HG02678 (cell line): ENCODE measurements at regions not wholly inside any gene's neighbourhood (a gene's known extent, or its start where the extent isn't known, plus 50 kb on each side); places are given as distances from the start of the nearest gene placed in this dataset.

Experiments
- ATAC-seq: cut with Tn5 transposase; IDR thresholded peaks from one replicate; pipeline ENCODE4 v1.9.1; 2021; ENCODE audit warnings: mild to moderate bottlenecking, moderate library complexity; ENCODE audit not compliant: unreplicated experiment

DNA sequence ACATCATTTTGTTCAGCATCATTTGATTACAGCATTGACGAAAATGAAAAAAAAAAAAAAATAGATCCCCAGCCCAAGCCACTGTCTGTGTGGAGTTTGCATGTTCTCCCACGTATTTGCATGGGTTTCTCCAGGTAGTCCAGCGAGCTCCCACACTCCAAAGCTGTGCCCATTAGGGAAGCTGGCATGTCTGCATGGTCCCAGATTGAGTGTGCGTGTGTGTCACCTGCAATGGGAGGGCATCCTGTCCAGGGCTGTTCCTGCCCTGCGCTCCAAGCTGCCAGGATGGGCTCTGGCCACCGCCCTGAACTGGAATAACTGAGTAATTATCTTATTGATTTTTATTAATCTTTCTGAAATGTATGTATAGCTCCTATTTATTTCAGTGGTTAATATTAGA is 88.6 kb downstream of the KLF12 start:
- no peak for ATAC-seq

DNA sequence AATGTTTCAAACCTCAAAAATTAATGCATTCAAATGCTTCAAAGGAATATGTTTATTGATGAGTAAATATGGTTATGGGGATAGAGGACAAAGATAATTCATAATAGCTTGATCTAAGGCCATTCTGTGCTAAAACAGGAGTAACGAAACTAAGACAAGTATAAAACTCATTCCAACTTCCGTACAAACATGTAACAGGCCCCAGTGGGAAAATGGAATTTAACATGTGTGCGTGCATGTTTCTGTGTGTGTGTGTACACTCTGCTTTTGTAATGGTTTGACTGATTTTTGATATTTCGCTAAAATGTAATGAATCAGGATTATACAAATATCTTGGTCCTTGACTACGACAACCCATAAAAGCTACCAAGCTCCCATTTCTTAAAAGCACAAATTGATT is 91.0 kb downstream of the KLF12 start:
- ATAC-seq, result no peak

DNA sequence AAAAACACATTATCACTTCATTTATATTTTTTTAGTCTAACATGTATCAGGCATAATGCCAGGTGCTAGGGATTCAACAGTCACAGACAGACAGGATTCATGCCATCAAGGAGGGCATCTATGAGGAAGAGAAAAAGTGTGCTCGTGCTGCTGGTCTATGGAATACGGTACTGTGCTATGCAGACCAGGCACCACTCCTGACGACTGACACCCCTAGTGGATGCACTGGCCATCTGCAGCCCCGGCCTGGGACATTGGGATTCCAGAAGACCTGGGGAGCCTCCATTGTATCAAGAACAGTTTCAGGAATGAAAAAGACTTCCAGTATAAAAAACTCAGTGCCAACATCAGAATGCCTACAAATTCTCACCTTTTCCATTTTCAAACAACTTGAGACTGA is 94.0 kb downstream of the KLF12 start:
- ATAC-seq, result peak; percentile 88

DNA sequence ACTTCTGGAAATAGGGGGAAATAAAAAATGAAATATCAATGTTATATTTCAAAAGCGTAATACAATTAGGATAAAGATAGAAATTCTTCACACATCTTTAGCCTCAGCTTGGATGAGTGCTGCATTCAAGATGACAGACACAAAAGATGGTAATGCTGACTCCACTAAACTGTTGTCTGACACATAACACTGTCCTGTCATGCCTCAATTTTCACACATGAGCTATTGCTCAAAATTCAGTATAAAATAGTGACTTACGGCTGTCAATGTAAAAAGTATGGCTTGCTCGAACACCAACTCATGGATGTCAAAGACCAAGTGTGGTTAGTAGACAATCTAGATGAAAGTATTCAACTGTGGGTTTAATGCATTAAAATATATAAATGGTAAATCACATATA is 94.5 kb downstream of the KLF12 start:
- no peak for ATAC-seq

DNA sequence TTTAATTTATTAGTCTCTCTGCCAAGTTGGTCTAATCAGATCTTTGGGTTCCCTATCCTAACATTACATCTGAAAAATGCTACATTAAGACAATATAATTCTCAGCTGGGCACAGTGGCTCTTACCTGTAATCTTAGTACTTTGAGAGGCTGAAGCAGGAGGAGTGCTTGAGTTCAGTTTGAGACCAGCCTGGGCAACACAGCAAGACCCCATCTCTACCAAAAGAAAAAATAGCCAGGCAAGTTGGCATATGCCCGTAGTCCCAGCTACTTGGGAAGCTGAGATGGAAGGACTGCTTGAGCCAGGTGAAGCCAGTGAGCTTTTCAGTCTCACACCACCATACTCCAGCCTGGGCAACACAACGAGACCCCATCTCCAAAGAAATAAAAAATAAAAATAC is 95.0 kb downstream of the KLF12 start:
- no peak for ATAC-seq

DNA sequence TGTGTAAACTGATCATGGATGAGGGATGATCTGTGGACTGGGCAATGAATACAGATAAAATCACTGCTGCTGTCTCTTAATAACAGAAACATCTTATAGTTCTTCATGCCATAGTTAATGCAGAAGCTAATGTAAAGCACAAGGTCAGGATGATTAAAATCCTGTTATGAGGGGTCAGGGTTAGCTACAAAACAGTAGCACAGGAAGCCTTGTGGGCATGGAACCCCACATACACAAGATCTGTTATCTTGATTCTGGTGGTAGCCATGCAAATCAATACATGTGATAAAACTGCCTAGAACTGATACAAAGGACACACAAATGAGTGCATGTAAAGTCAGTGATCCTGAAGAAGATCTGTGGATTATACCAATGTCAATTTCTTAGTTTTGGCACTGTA is 96.4 kb downstream of the KLF12 start:
- no peak for ATAC-seq

DNA sequence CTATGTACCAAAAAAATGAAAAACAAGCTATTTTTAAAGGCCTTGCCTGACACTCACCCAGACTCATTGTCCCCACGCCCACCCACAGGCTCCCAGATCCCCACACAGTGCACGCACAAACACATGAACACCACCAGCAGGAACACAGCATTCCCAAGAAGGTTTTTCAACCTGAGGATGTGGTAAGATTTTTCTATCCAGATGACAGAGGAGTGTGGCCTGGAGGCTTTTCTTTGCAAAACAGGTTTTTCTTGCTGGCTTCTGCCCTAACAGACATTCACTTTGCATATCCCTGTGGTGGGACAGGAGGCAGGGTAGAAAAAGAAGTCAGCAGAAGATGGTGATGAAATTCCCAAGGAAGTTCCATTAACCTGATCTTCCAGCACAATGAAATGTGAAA is 97.8 kb downstream of the KLF12 start:
- no peak for ATAC-seq

DNA sequence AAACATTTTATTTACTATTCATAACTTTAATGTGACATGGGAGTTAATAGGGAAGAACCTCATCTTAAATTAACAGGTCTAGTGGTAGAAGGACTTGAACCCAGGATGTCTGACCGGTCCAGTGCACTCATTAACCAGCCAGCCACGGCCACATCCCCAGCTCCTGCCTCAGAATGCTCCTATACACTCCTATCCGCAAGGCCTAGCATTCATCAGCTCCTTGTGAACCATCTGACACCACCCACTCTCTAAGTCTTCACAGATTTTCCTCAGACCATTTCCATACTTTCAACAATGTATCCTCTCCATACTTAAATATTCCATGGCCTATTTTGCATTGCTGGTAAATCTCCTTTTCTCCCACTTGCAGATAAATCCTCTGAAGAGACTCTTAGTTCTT is 98.3 kb downstream of the KLF12 start:
- no peak for ATAC-seq

DNA sequence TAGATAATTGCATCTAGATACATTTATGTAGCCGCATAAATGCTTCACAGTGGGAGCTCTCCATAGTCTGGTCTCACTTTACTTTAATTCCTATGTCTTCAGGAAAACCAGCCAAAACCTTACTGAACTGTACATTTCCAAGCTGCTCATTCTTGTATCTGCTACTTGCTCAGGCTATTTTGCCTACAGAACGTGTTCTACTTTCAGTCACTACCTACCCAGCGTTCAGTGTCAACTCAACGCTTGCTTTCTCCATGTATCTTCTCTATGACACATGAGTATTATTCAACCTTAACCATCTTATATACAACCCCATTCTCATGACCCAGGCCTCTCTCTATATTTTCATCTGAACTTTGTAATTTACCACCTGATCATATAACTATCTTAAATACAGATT is 101.9 kb downstream of the KLF12 start:
- ATAC-seq, result no peak

DNA sequence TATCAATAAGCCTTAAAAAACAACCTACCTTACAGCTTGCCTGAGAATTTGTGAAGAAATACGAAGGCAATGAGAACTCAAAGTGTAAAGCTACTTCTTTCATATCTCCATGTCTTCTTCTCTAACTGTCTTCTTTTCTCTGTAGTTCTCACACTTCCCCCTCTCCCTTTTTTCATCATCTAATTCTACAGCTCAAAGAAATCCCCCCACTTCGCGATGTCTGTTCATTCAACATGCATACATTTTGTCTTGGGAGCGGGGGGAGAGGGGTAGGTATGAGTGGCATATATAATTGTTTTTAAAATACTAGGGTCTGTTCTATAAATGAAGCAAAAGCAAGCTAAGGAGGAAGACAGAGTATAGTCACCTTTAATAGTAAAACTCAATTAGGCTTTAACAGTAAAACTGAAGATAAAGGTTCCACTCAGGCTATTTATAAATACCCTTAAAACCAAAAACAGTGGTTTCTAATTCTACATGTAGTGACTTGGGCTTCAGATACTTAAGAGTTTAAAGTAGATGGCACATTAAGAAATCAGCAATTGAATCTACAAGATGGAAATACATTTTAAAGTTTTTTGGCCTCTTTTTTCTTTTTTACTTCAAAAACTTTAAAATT is 106.9 kb downstream of the KLF12 start:
- ATAC-seq, result peak; percentile 48

DNA sequence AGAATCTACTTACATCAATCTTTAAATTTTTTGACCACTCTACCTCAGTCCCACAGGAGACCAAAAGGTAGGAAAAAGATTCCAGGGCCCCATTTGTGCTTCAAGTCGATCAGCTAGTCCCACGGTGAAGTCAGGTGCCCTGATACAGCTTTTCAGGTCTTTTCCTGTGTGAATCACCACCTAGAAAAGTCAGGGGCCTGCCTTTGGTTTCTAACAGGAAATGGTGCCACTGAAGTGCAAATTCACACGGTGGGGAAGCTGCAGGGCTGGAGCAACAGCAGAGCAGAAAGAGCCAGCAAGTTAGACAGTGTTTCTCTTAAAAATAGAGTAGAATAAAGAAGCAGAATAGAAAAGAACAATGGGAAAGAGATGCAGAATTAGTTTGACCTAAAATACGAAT is 107.5 kb downstream of the KLF12 start:
- peak; percentile 94 for ATAC-seq

DNA sequence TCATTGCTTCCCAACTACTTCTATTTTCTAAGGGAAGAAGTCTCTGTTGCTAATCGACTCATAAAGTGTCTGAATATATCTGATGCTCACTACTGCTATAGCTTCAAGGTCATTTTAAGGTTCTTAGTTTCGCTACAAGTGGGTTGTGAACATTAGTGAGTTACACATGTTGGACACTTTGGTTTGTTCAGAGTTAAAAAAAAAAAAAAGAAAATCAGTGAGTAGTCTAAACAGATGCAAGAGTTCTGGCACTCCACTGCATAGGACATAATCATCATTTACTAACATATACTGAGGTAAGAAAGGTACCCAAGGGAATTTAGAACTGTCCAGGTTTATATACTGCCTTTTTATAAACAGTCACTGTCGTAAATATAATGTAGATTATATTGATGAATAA is 108.8 kb downstream of the KLF12 start:
- ATAC-seq, result no peak

DNA sequence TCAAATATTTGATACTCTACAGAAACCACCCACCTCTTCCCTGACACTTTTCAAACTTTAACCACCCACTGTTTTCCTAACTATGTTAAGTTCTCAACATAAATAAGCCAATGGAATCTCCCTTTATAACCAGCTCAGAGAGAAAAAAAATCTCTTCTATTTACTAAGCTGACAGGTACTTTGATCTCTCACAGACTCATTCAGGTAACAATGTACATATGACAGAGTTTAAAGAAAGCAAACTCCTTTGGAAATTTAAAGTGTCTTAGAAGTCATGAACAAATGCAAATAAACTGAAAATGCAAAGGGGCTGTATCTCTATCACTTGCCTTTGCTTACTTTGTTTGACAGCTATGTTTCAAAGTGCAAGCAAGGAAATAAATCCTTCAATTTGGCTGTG is 109.3 kb downstream of the KLF12 start:
- no peak for ATAC-seq

DNA sequence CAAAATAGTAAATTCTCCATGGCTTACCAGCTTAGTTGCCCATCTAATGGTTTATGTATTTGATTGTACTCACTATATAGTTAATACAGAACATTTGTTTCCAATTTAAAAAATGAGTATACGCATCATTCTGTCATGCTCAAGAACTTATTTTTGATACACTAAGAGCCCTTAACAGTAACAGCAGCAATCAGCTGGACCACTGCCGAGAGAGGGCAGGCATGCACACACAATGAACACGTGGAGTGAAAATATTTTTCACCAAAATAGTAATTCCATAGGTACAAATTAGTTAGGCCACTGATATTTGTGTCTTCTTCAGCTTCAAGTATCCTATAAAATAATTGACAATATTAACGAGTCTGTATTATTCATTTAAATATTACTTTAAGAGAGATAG is 109.9 kb downstream of the KLF12 start:
- no peak for ATAC-seq

DNA sequence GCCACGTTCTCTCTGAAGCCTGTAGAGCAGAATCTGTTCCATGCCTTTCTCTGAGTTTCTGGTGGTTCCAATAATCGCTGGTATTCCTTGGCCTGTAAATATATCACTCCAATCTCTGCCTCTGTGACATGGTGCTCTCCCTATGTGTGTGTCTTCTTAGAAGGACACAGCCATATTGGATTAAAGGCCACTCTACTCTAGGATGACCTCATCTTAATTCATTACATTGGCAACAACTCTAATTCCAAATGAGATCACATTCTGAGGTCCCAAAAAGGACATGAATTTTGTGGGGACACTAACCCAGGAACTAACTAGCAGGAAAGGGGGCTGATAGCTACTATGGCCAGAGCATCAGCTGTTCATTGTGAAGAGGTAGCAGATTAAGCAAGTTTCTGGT is 110.7 kb downstream of the KLF12 start:
- no peak for ATAC-seq

DNA sequence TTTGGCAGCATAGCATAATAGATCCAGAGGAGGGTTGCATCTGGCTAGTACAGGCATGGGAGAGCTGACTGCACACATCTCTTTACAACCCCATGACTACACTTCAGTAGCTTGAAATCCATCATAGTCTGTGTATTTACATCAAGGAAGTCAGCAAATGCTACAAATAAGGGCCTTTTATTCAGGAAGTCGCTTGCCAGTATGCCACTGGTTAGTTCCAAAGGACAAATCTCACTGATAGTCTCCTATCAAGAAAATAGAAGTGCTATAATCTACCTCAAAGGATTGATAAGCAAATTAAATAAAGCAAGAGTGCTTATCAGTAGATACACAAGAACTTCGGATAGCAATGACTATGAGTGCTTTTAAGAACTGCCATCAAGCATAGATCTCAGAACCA is 112.7 kb downstream of the KLF12 start:
- ATAC-seq, result no peak

DNA sequence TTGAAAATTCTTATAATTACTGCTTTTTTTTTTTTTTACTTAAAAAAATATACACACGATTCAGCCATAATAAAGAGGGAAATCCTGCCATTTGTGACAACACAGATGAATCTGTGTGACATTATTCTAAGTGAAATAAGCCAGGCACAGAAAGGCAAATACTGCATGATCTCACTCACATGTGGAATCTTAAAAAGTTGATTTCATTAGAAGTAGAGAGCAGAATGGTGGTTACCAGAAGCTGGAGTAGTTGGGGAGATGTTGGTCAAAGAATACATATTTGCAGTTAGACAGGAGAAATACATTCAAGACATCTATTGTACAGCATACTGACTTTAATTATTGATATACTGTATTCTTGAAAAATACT is 116.2 kb downstream of the KLF12 start:
- ATAC-seq, result peak; percentile 8

DNA sequence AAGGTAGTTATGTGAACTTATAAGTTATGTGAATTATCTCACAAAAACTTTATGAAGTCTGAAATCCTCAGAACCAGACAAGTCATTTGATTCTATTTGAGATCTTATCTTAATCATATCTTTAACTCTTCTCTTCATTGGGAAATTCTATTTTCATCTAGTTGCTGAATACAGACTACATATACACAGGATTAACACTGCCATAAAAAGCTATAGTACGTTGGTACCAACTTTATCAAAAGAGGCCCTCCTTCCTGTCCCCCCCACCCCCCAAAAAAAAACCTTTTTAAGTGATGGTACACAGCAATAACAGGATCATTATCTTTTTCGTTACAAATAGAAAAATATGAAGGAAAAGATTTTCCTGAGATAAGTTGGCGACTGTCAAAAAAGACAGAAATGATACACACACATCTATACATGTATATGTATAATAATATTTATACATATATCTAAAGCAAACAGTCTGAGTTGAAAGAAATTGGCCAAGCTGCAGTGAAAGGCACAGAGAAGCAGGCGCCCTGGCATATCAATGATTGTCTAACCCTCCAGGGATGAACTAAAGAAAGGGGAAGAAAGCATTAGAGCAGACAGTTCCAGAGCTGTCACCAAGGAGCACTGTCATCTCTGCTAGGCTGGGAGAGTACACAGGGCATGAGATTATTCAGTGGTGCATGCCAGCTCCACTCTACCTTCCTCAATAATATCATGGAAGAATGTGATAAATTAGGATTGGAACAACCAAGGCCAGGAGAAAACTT is 116.7 kb downstream of the KLF12 start:
- peak; percentile 87 for ATAC-seq

DNA sequence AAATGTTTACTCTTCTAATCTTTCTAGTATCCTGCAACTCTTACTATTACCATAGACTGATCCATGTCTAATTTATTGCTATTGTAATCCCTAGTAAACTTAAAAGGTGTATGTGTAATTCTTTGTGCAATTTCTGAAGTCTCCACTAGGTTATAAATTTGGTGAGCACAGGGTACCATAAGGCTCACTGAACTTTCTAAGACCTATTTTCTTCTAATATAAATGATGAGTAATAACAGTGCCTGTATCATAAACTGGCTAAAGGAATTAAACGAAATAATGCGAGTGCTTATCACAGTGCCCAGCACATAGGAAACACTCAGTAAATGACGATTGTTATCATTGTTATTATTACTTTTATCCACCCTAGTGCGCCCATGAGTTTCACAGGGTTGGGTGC is 119.1 kb downstream of the KLF12 start:
- ATAC-seq, result peak; percentile 48

DNA sequence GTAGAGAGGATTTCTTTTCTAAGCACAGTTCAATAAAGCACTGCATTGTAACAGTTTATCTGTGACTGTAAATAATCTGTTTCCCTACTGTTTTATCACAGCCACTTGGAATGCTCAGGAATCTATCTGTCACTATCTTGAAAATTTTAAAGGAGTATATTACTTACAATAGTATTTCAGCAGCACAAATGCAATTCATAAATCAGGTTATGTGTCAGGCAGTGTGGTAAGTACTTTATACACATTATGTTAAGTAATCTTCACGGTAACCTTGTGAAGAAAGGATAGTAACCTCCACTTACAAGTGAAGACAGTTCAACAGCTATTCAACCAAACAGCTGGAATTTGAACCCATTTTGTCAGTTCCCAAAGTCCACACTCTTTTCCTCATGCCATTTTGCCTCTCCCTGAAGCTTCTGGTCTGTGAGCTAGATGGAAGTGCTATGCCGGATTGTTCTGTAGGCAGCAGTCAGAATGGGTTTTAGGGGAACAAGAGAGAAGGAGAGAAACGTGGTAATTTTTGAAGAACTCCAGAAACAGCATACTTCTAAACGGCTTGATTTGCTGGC is 125.0 kb downstream of the KLF12 start:
- no peak for ATAC-seq

DNA sequence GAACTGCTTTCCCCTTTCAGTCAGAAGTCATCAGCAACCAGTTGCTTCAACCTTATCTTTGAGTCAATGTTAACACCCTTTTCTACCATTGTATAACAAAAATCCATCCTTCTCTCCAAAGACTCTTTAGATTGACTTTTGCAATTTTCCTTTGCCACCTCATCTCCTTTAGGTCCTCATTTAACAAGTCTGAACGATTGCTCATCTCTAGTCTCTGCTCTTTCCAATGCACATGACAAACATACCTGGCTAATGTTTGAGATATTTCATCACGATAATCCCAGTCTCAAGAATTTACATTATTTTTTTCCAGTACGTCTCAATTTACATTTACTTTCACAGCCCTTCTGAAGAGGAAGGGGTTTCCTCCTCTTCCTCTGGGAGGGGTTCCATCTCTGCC is 127.5 kb downstream of the KLF12 start:
- no peak for ATAC-seq

DNA sequence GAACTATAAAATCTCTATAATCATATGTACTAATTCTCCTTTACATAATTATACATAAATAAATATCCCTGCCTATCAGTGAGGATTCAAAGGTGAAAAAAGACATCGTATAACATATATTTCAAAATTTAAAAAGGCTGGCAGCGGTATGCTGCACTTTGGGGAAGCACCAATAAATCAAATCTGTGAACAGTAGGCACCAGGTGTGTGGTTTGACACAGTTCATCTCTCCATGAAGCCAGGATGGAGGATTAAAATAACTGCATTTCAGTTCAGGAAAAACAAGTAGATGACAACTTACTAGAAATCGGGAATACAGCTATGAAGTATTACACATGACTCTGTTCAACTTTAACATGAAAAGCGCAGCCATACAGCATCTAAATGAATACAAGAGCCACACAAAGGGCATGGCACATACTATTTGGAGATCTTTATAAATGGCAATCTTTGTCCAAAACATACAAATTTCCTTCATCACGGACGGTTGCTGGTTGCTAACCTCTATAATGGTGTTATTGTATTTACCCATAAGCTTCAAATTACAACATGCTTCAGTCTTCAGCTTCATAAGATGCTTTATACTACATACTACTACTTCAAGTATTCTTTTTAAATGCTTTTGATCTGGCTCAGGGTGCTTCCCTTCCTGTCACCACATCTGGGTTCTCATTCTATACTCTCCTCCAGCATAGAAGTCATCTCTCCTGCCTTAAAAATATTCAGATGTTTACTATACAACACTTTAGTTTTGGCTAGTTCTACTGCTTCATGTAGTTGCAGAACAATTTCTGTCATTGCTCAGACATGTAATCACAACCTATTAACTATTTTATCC is 128.7 kb downstream of the KLF12 start:
- no peak for ATAC-seq
